ENCODE measurements at regions not wholly inside any gene's neighbourhood (a gene's known extent, or its start where the extent isn't known, plus 50 kb on each side); places are given as distances from the start of the nearest gene placed in this dataset.
"Not testable (repeated sequence)": the region's sequence is repeated elsewhere in the genome, so short reads cannot be mapped to it uniquely, and the experiment has no call there.

DNA sequence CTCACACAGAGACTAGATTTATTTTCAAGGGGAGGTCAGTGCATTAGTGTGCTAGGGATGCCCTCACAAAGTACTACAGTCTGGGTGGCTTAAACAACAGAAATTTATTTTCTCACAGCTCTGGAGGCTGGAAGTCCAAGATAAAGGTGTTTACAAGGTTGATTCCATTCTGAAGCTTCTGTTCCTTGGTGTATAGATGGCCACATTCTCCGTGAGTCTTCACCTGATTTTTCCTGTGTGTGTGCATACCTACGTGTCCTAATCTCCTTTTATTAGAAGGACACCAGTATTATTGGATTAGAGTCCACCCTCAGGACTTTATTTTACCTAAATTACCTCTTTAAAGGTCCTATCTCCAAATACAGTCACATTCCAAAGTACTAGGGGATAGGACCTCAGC, 91.7 kb upstream of the FRMD4A start:
- DNase-seq: no peak
- Histone ChIP-seq H3K27me3 (ENCODE audit: insufficient read depth in 3 of 3, low read length in 2 of 3) (no peaks in the 10 kb centered on the region), H3K9me3 (no peaks in the 10 kb centered on the region), H3K4me1 (no peaks in the 10 kb centered on the region), H3K4me3 (no peak overlapping the region), H3K27ac (no peak overlapping the region), H3K36me3 (ENCODE audit: insufficient read depth in 1 of 2, low read depth in 1 of 2) (no peaks in the 10 kb centered on the region)
- TF ChIP-seq, protein P1, sequence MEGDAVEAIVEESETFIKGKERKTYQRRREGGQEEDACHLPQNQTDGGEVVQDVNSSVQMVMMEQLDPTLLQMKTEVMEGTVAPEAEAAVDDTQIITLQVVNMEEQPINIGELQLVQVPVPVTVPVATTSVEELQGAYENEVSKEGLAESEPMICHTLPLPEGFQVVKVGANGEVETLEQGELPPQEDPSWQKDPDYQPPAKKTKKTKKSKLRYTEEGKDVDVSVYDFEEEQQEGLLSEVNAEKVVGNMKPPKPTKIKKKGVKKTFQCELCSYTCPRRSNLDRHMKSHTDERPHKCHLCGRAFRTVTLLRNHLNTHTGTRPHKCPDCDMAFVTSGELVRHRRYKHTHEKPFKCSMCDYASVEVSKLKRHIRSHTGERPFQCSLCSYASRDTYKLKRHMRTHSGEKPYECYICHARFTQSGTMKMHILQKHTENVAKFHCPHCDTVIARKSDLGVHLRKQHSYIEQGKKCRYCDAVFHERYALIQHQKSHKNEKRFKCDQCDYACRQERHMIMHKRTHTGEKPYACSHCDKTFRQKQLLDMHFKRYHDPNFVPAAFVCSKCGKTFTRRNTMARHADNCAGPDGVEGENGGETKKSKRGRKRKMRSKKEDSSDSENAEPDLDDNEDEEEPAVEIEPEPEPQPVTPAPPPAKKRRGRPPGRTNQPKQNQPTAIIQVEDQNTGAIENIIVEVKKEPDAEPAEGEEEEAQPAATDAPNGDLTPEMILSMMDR (IDR thresholded peaks at IDR 0.05): no peak
- 73 to 93% (median 90%) methylated on average over 2 of the region's 2 CpGs for WGBS, 3 donors
- no peak for ATAC-seq
- intact Hi-C loops (cut with DNase I): no loop called here

DNA sequence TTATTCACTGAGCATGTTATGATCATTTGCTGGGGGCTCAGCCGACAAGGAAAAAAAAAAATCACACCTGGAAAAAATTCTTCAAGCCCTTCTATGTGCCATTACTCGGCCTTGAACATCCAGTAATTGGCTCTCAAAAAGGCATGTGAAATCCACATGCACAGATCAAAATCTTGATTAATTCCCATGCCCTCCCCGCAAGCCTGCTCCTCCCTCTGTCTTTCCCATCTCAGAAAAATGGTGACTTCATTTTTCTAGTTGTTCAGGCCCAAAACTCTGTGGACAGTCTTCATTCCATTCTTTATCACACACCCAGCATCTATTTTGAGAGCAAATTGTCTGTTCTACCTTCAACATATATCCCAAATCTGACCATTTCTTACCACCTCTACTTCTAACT, 91.2 kb upstream of the FRMD4A start:
- H3K27me3 ChIP-seq (ENCODE audit: insufficient read depth in 3 of 3, low read length in 2 of 3): no peaks in the 10 kb centered on the region

DNA sequence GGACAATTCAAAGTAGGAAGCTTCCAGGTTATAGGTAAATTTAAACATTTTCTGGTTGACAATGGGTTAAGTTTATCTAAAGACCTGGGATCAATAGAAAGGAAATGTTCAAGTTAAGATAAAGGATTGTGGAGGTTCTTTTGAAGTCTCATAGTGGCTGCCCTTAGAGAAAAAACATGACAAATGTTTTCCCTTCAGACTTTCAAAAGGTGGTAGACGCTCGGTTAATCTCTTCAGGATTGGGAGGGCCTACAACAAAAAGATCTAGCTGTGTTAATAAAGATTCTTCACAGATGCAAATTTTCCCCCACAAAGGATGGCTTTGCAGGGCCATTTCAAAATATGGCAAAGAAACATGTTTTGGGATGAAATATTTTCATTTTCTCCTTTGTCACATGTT, 86.6 kb upstream of the FRMD4A start:
- intact Hi-C loops (cut with DNase I); ATAC-seq; H3K4me1 ChIP-seq; DNase-seq; H3K27me3 ChIP-seq (ENCODE audit: insufficient read depth in 3 of 3, low read length in 2 of 3); H3K4me3 ChIP-seq; H3K36me3 ChIP-seq (ENCODE audit: insufficient read depth in 1 of 2, low read depth in 1 of 2); H3K27ac ChIP-seq; H3K9me3 ChIP-seq: not testable (repeated sequence)
- WGBS, 3 donors: 93 to 99% (median 99%) methylated on average over 2 of the region's 2 CpGs

More for the DNA sequence above, 91.2 kb upstream of the FRMD4A start:
- DNase-seq (no peak), ATAC-seq (no peak)
- Histone ChIP-seq H3K27ac (no peak overlapping the region), H3K9me3 (no peaks in the 10 kb centered on the region), H3K4me1 (no peaks in the 10 kb centered on the region), H3K36me3 (ENCODE audit: insufficient read depth in 1 of 2, low read depth in 1 of 2) (no peaks in the 10 kb centered on the region), H3K4me3 (no peak overlapping the region)
- TF ChIP-seq, protein P1 (IDR thresholded peaks at IDR 0.05): no peak
- intact Hi-C loops (cut with DNase I): no loop called here
- 65 to 76% (median 74%) methylated on average over 3 of the region's 3 CpGs for WGBS, 3 donors

DNA sequence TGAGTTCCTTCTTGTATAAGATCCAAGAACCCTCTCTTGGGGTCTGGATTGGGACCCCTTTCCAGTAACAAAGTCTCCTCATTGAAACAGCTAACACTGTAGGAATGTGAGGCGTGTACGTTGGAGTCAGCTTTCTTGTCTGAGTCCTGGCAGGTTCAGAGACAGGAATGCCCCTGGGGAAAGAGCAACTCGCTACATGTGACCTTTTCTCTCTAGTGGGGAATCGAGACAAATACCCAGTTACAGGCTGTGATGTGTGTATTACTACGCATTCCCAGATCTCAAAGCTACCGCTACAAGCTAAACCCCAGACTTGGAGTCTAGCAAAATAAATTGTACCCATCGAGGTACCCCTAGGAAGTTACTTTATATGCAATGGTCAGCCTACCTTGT, 85.6 kb upstream of the FRMD4A start:
- DNase-seq: no peak
- Histone ChIP-seq H3K36me3 (ENCODE audit: insufficient read depth in 1 of 2, low read depth in 1 of 2) (no peaks in the 10 kb centered on the region), H3K9me3 (no peaks in the 10 kb centered on the region), H3K4me1 (no peaks in the 10 kb centered on the region), H3K27me3 (ENCODE audit: insufficient read depth in 3 of 3, low read length in 2 of 3) (no peaks in the 10 kb centered on the region), H3K4me3 (no peak overlapping the region), H3K27ac (no peak overlapping the region)
- 87 to 90% (median 89%) methylated on average over 7 of the region's 7 CpGs for WGBS, 3 donors
- no peak for ATAC-seq
- intact Hi-C loops (cut with DNase I): no loop called here
- TF ChIP-seq, protein P1 (IDR thresholded peaks at IDR 0.05): no peak

DNA sequence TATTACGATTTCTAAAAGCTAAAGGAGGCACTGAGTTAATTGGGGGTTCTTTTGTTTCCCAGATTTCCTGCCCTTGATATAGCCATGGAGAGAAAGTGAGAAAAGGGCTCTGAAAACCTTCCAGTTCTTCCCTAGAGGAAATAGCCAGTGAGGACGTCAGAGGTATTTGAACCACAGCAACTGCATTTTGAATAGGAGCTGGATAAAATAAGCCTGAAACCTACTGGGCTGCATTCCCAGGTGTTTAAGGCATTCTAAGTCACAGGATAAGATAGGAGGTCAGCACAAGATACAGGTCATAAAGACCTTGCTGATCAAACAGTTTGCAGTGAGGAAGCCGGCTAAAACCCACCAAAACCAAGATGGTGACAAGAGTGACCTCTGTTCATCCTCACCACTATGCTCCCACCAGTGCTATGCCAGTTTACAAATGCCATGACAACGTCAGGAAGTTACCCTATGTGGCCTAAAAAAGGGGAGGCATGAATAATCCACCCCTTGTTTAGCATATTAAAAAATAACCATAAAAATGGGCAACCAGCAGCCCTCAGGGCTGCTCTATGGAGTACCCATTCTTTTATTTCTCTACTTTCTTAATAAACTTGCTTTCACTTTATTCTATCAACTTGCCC, 85.1 kb upstream of the FRMD4A start:
- no peak overlapping the region for H3K27ac ChIP-seq
- TF ChIP-seq, protein P1 (IDR thresholded peaks at IDR 0.05): no peak
- 75 to 81% (median 76%) methylated on average over 4 of the region's 4 CpGs for WGBS, 3 donors
- no peak for DNase-seq
- no peaks in the 10 kb centered on the region for H3K27me3 ChIP-seq (ENCODE audit: insufficient read depth in 3 of 3, low read length in 2 of 3)
- H3K9me3 ChIP-seq: no peaks in the 10 kb centered on the region
- no peak for ATAC-seq
- H3K4me1 ChIP-seq: no peaks in the 10 kb centered on the region
- no peaks in the 10 kb centered on the region for H3K36me3 ChIP-seq (ENCODE audit: insufficient read depth in 1 of 2, low read depth in 1 of 2)
- intact Hi-C loops (cut with DNase I): no loop called here
- no peak overlapping the region for H3K4me3 ChIP-seq

All from psoas muscle (tissue), 7 donors.